Astrocyte of the hippocampus (primary cell): ENCODE measurements at regions not wholly inside any gene's neighbourhood (a gene's known extent, or its start where the extent isn't known, plus 50 kb on each side); places are given as distances from the start of the nearest gene placed in this dataset.
A peak's percentile ranks its signal among the peaks of the same experiment; 100 is the strongest.

Source experiments
- DNase-seq: peaks from one replicate; pipeline ENCODE4 v3.0.0; 2011; ENCODE audit warnings: low read depth, low spot score

GRCh38 chr15:29556380-29556779 lies 265.9 kb downstream of the TJP1 start:
- no peak for DNase-seq

- no peak for DNase-seq
Measured at GRCh38 chr15:29554531-29554930, 267.7 kb downstream of the TJP1 start.

GRCh38 chr15:29550834-29551465 lies 271.3 kb downstream of the TJP1 start:
- DNase-seq = no peak

GRCh38 chr15:29548006-29548405 lies 274.3 kb downstream of the TJP1 start:
- no peak for DNase-seq

GRCh38 chr15:29544513-29545128 lies 275.0 kb upstream of the NSMCE3 start:
- DNase-seq = no peak

GRCh38 chr15:29542994-29543393 lies 273.4 kb upstream of the NSMCE3 start:
- no peak for DNase-seq

GRCh38 chr15:29541309-29541708 lies 271.7 kb upstream of the NSMCE3 start:
- DNase-seq = no peak

GRCh38 chr15:29540479-29540878 lies 270.9 kb upstream of the NSMCE3 start:
- no peak for DNase-seq

- DNase-seq = no peak
Measured at GRCh38 chr15:29539736-29540135, 270.1 kb upstream of the NSMCE3 start.

GRCh38 chr15:29538044-29538443 lies 268.4 kb upstream of the NSMCE3 start:
- peak; percentile 3 for DNase-seq

- DNase-seq = no peak
Measured at GRCh38 chr15:29535952-29536351, 266.3 kb upstream of the NSMCE3 start.

GRCh38 chr15:29534378-29534777 lies 264.8 kb upstream of the NSMCE3 start:
- DNase-seq = peak; percentile 37

GRCh38 chr15:29533647-29534046 lies 264.0 kb upstream of the NSMCE3 start:
- peak; percentile 4 for DNase-seq

- DNase-seq = no peak
Measured at GRCh38 chr15:29532296-29532695, 262.7 kb upstream of the NSMCE3 start.

GRCh38 chr15:29530966-29531365 lies 261.3 kb upstream of the NSMCE3 start:
- DNase-seq = no peak

- DNase-seq = no peak
Measured at GRCh38 chr15:29529043-29529442, 259.4 kb upstream of the NSMCE3 start.

- no peak for DNase-seq
Measured at GRCh38 chr15:29528276-29528675, 258.7 kb upstream of the NSMCE3 start.

GRCh38 chr15:29526802-29527201 lies 257.2 kb upstream of the NSMCE3 start:
- no peak for DNase-seq

GRCh38 chr15:29522373-29523276 lies 253.0 kb upstream of the NSMCE3 start:
- DNase-seq = no peak

- no peak for DNase-seq
Measured at GRCh38 chr15:29518442-29518841, 248.8 kb upstream of the NSMCE3 start.

GRCh38 chr15:29517829-29518228 lies 248.2 kb upstream of the NSMCE3 start:
- DNase-seq = no peak

- no peak for DNase-seq
Measured at GRCh38 chr15:29516929-29517328, 247.3 kb upstream of the NSMCE3 start.

GRCh38 chr15:29514926-29515325 lies 245.3 kb upstream of the NSMCE3 start:
- no peak for DNase-seq
